Spleen (tissue), 11 donors: ENCODE measurements at regions not wholly inside any gene's neighbourhood (a gene's known extent, or its start where the extent isn't known, plus 50 kb on each side); places are given as distances from the start of the nearest gene placed in this dataset.

ENCODE experiments used
- DNase-seq: peaks from one replicate; pipeline ENCODE4 v3.0.0-alpha.2; 2020
- H3K27ac ChIP-seq, 8 donors: fragments of 200-600 bp; sonication (generic) in 7 of 8; 1 replicate in 4 of 8; 2 replicates in 4 of 8; pipeline versions ENCODE4 v1.5.0 to v1.8.0; 2016 to 2021; ENCODE audit warnings: inconsistent platforms in 4 of 8, mild to moderate bottlenecking in 4 of 8, moderate library complexity in 1 of 8
- H3K27me3 ChIP-seq, 7 donors: fragments of 200-600 bp; sonication (generic) in 6 of 7; replicated peaks in 1 of 7; 1 replicate in 4 of 7; 2 replicates in 3 of 7; pipeline versions ENCODE4 v1.5.0 to v1.8.0; 2016 to 2021; ENCODE audit warnings: inconsistent platforms in 3 of 7, mild to moderate bottlenecking in 1 of 7
- H3K36me3 ChIP-seq, 6 donors: fragments of 200-600 bp; sonication (generic) in 5 of 6; 1 replicate in 4 of 6; 2 replicates in 2 of 6; pipeline versions ENCODE4 v1.5.0 to v1.8.0; 2016 to 2021; ENCODE audit warnings: inconsistent platforms in 2 of 6
- H3K4me1 ChIP-seq, 6 donors: fragments of 200-600 bp; sonication (generic) in 5 of 6; 1 replicate in 3 of 6; 2 replicates in 3 of 6; pipeline versions ENCODE4 v1.5.0 to v1.8.0; 2016 to 2021; ENCODE audit warnings: inconsistent platforms in 3 of 6
- H3K4me3 ChIP-seq, 8 donors: fragments of 200-600 bp; sonication (generic) in 7 of 8; 1 replicate in 4 of 8; 2 replicates in 4 of 8; pipeline versions ENCODE4 v1.5.0 to v1.8.0; 2016 to 2021; ENCODE audit warnings: inconsistent platforms in 4 of 8, mild to moderate bottlenecking in 4 of 8, moderate library complexity in 2 of 8
- H3K9me3 ChIP-seq, 8 donors: fragments of 200-600 bp; sonication (generic) in 7 of 8; 1 replicate in 4 of 8; 2 replicates in 4 of 8; pipeline versions ENCODE4 v1.5.0 to v1.8.0; 2016 to 2021; ENCODE audit warnings: inconsistent platforms in 4 of 8
- POLR2A ChIP-seq, 3 donors: fragments of 450-650 bp; IDR thresholded peaks; one replicate each; pipeline ENCODE4 v1.5.1; 2017; ENCODE audit warnings: antibody characterized with exemption in 3 of 3, mild to moderate bottlenecking in 1 of 3
- POLR2AphosphoS5 ChIP-seq, 3 donors: sonication (generic); formaldehyde crosslinking; IDR thresholded peaks; one replicate each; pipeline ENCODE4 v1.5.1; 2017; ENCODE audit warnings: antibody characterized with exemption in 3 of 3
- WGBS, 5 donors: extraction: QIAGEN DNeasy Blood & Tissue Kit in 3 of 5; methylation state at CpG; one replicate each; pipeline versions ENCODE4 v1.1.5 to v1.1.7; 2013 to 2018; 5-methylcytosine and 5-hydroxymethylcytosine counted together
- intact Hi-C: fragments of 100-400 bp; cut with DNase I; formaldehyde crosslinking; loops from one replicate; pipeline ENCODE4 v1.15.0; 2023; ENCODE audit warnings: low total_unique reads
- TF ChIP-seq, protein P1 (sequence below), 11 experiments: fragments of 200-600 bp in 7 of 11; fragments of 450-650 bp in 4 of 11; sonication (generic) in 4 of 11; IDR thresholded peaks in 8 of 11; conservative IDR thresholded peaks in 3 of 11; 1 replicate in 7 of 11; 2 replicates in 4 of 11; pipeline versions ENCODE4 v1.4.0 to v1.8.0; 2016 to 2021; ENCODE audit warnings: antibody characterized with exemption in 11 of 11, inconsistent platforms in 4 of 11, mild to moderate bottlenecking in 1 of 11
- donor health status: healthy with polysubstance abuse.
- donor health status: DM: no; HTN: no; CAD: no; lungs with moderate emphysema.
- donor health status: DM: no; HTN: no; CAD: no.
- donor health status: Bipolar disorder and iron deficiency.
- donor health status: healthy.
- donor health status: DM: no; HTN: no; CAD: no.
- donor health status: DM: yes; HTN: yes; CAD: no.

DNA sequence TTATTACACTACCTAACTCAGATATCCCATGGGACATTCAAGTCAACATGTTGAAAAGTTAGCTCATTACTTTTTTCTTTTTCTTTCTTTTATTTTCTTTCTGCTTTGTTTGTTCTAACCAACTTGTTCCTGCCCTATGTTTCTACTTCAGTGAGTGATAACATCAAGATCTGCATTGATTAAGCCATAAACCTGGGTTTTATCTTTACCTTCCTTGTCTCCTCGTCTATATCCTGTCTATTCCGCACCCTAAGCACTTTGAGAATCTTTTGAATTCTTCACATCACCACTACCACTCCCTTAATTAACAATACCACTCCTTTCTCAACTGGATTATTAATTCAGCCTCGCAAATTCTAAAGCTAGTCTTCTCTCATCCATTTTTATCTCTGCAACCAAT lies 81.9 kb upstream of the AVPR1A start:
- Histone ChIP-seq H3K4me1 (no peaks in the 10 kb centered on the region), H3K27me3 (no peaks in the 10 kb centered on the region), H3K36me3 (no peaks in the 10 kb centered on the region), H3K9me3 (peaks cover 0 to 5% (median 1%) of the 10 kb centered on the region in 8 donors), H3K4me3 (no peak overlapping the region), H3K27ac (no peak overlapping the region)
- no peak for DNase-seq
- 73 to 87% (median 83%) methylated on average over 3 of the region's 3 CpGs for WGBS, 5 donors
- intact Hi-C loops: no loop called here
- TF ChIP-seq, protein P1, sequence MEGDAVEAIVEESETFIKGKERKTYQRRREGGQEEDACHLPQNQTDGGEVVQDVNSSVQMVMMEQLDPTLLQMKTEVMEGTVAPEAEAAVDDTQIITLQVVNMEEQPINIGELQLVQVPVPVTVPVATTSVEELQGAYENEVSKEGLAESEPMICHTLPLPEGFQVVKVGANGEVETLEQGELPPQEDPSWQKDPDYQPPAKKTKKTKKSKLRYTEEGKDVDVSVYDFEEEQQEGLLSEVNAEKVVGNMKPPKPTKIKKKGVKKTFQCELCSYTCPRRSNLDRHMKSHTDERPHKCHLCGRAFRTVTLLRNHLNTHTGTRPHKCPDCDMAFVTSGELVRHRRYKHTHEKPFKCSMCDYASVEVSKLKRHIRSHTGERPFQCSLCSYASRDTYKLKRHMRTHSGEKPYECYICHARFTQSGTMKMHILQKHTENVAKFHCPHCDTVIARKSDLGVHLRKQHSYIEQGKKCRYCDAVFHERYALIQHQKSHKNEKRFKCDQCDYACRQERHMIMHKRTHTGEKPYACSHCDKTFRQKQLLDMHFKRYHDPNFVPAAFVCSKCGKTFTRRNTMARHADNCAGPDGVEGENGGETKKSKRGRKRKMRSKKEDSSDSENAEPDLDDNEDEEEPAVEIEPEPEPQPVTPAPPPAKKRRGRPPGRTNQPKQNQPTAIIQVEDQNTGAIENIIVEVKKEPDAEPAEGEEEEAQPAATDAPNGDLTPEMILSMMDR (IDR thresholded peaks at IDR 0.05 in 8 of 11, conservative IDR thresholded peaks at IDR 0.05 in 3 of 11): no peak
- TF ChIP-seq POLR2AphosphoS5 (IDR thresholded peaks at IDR 0.05) (no peak), POLR2A (IDR thresholded peaks at IDR 0.05) (no peak)

DNA sequence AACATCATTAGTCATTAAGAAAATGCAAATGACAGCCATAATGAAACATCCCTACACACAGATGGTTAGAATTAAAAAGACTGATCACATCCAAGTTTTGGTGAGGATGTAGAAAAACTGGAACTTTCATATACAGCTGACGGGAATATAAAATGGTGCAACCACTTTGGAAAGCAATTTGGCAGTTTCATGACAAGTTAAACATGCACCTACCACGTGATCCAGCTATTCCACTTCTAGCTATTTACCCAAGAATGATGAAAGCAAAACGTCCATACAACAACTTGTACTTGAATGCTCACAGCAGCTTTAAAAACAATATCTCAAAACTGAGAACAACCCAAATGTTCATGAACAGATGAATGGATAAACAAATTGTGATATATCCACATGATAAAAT lies 77.9 kb upstream of the AVPR1A start:
- H3K9me3 ChIP-seq: no peaks in the 10 kb centered on the region
- no peaks in the 10 kb centered on the region for H3K4me1 ChIP-seq
- no peak overlapping the region for H3K4me3 ChIP-seq
- no peak for DNase-seq
- no peaks in the 10 kb centered on the region for H3K36me3 ChIP-seq
- TF ChIP-seq POLR2A (IDR thresholded peaks at IDR 0.05) (no peak), POLR2AphosphoS5 (IDR thresholded peaks at IDR 0.05) (no peak)
- TF ChIP-seq, protein P1 (IDR thresholded peaks at IDR 0.05 in 8 of 11, conservative IDR thresholded peaks at IDR 0.05 in 3 of 11): no peak
- WGBS, 5 donors: 60 to 72% (median 67%) methylated on average over 3 of the region's 3 CpGs
- intact Hi-C loops: no loop called here
- H3K27me3 ChIP-seq: no peaks in the 10 kb centered on the region
- no peak overlapping the region for H3K27ac ChIP-seq

DNA sequence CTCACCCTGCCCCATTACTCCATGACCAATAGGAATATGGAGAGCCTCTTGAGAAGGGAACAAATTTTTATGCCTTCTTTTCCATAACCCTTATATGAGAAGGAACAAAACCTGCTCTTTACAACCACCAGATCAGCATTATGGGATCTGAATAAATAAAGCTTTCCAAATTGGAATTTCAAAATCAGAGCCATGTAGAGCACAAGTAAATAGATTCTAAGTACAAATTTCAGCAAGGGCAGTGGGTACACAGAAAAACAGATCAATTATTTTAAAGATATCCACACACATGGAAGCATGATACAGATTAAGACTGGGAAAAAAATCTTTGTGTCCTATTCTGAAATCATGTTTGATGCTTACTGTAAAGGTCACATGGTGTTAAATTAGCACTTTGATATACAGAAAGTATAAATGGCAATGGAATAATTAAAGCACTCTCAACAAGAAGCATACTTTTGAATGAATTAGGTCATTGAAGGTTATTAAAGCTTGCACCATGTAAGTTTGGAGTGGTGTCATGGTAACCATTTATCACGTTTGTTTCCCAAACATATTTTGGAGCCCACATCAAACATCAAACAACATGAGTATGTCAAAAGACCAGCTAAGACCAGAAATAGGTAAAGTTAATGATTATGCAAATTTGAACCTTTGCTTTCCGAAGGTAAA lies 75.9 kb upstream of the AVPR1A start:
- WGBS, 5 donors: 69 to 87% (median 75%) methylated on average over 2 of the region's 2 CpGs
- TF ChIP-seq POLR2AphosphoS5 (IDR thresholded peaks at IDR 0.05): no peak
- no peak for TF ChIP-seq POLR2A (IDR thresholded peaks at IDR 0.05)
- TF ChIP-seq, protein P1 (IDR thresholded peaks at IDR 0.05 in 8 of 11, conservative IDR thresholded peaks at IDR 0.05 in 3 of 11): no peak
- H3K4me1 ChIP-seq: no peaks in the 10 kb centered on the region
- no peaks in the 10 kb centered on the region for H3K9me3 ChIP-seq
- no peak overlapping the region for H3K27ac ChIP-seq
- no peak for DNase-seq
- H3K36me3 ChIP-seq: no peaks in the 10 kb centered on the region
- no peak overlapping the region for H3K4me3 ChIP-seq
- H3K27me3 ChIP-seq: no peaks in the 10 kb centered on the region
- intact Hi-C loops: no loop called here

DNA sequence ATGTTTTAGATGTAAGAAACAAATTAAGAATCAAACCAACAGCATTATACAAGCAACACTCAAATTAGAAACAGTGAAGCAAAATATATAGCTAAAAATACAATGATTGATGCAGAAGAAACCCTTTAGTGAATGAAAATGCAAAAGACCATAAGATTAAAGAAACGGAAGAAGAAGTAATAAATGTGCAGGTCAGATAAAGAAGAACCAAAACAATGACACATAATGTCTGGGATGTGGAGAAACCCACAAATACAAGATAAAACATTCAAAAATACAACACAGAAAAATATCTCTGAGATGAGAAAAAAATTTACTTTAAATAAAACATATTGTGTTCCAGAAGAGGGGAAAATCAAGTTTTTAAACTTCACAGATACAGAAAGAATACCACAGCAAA lies 73.4 kb upstream of the AVPR1A start:
- H3K27me3 ChIP-seq: no peaks in the 10 kb centered on the region
- DNase-seq: no peak
- intact Hi-C loops: no loop called here
- H3K36me3 ChIP-seq: no peaks in the 10 kb centered on the region
- no peaks in the 10 kb centered on the region for H3K9me3 ChIP-seq
- TF ChIP-seq, protein P1 (IDR thresholded peaks at IDR 0.05 in 8 of 11, conservative IDR thresholded peaks at IDR 0.05 in 3 of 11): no peak
- TF ChIP-seq POLR2A (IDR thresholded peaks at IDR 0.05) (no peak), POLR2AphosphoS5 (IDR thresholded peaks at IDR 0.05) (no peak)
- H3K27ac ChIP-seq: no peak overlapping the region
- H3K4me3 ChIP-seq: no peak overlapping the region
- WGBS, 5 donors: 70 to 75% (median 72%) methylated on average over 1 of the region's 1 CpG
- H3K4me1 ChIP-seq: no peaks in the 10 kb centered on the region
